IgD-negative memory B cell (primary cell): ENCODE measurements at regions not wholly inside any gene's neighbourhood (a gene's known extent, or its start where the extent isn't known, plus 50 kb on each side); places are given as distances from the start of the nearest gene placed in this dataset.

ENCODE experiments used
- H3K27ac Mint-ChIP-seq, 3 donors: one replicate each; pipeline ENCODE4 v1.8.0; 2020 to 2022; ENCODE audit warnings: mild to moderate bottlenecking in 3 of 3, mixed read lengths in 3 of 3, moderate library complexity in 1 of 3
- H3K27me3 Mint-ChIP-seq: one replicate; pipeline ENCODE4 v1.8.0; 2021; ENCODE audit warnings: mixed read lengths
- H3K36me3 Mint-ChIP-seq: one replicate; pipeline ENCODE4 v1.8.0; 2020; ENCODE audit warnings: mild to moderate bottlenecking, mixed read lengths
- H3K4me1 Mint-ChIP-seq, 3 donors: one replicate each; pipeline ENCODE4 v1.8.0; 2020 to 2022; ENCODE audit warnings: mixed read lengths in 3 of 3, mild to moderate bottlenecking in 1 of 3
- H3K4me3 Mint-ChIP-seq, 4 donors: one replicate each; pipeline ENCODE4 v1.8.0; 2020 to 2022; ENCODE audit warnings: mild to moderate bottlenecking in 4 of 4, mixed read lengths in 4 of 4, moderate library complexity in 3 of 4
- H3K9me3 Mint-ChIP-seq, 3 donors: one replicate each; pipeline ENCODE4 v1.8.0; 2020 to 2021; ENCODE audit warnings: mixed read lengths in 3 of 3, mild to moderate bottlenecking in 1 of 3

DNA sequence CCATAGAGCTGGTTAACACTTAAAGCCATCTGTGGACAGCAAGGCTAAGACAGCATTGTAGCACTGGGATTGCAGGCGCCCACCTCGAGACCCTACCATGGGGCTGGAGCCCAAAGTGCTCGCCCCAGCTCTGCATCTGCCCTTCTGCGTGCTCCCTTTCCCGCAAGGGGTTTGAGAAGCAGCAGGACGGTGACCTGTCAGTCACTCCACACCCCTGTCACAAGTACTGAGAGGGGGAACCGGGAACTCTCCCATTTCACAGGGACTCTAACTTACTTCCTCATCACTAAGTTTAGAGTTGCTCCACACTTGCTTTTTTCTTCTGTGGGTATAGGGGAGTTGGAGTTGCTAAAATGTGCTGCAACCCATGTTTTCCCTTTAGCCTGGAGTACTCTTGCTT is 273.2 kb downstream of the SMARCA2 start:
- H3K27me3 Mint-ChIP-seq = peaks cover 13% of the 10 kb centered on the region
- H3K36me3 Mint-ChIP-seq = no peaks in the 10 kb centered on the region
- H3K9me3 Mint-ChIP-seq = no peaks in the 10 kb centered on the region
- no peak overlapping the region for H3K4me3 Mint-ChIP-seq
- H3K4me1 Mint-ChIP-seq = peaks cover 0 to 3% (median 0%) of the 10 kb centered on the region in 3 donors
- H3K27ac Mint-ChIP-seq = no peak overlapping the region

DNA sequence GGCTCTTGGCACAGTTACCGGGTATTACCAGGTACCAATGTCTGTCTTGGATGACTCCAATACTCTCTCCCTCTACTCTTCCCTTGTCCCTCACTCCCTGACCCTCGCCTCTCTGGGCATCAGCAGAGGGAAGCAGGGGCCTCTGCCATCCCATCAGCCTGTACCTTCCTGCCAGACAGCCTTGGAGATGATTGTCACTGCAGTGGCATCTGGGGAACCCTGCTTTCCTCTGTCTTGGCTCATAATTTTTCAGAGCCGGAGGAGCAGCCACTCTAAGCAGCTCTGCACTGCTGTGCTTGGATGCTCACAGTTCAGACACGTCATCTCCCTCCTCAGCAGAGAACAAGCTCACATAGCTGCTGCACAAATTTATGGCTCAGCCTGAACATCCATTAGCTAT is 274.1 kb downstream of the SMARCA2 start:
- no peaks in the 10 kb centered on the region for H3K36me3 Mint-ChIP-seq
- peaks cover 13% of the 10 kb centered on the region for H3K27me3 Mint-ChIP-seq
- peaks cover 0 to 3% (median 0%) of the 10 kb centered on the region in 3 donors for H3K4me1 Mint-ChIP-seq
- H3K27ac Mint-ChIP-seq = no peak overlapping the region
- no peaks in the 10 kb centered on the region for H3K9me3 Mint-ChIP-seq
- no peak overlapping the region for H3K4me3 Mint-ChIP-seq

DNA sequence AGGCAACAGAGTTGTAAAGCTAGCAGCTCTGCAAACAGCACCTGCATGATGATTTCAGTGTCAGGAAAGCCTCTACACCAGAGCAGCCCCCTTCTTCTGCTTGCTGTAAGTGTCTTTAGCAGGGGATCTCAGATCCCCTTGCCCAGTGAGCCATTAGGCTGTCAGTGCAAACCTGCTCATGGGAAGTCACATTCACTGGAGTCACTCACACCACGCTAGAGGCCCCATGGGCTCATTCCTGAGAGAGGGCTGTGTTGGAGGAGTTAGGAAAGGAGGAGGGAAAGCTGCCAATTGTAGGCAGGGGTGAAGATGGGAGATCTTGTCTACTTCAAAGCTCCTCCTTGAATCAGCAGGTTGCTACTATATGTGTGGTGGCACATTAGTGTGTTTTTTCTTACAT is 275.2 kb downstream of the SMARCA2 start:
- H3K4me1 Mint-ChIP-seq = peaks cover 0 to 3% (median 0%) of the 10 kb centered on the region in 3 donors
- no peaks in the 10 kb centered on the region for H3K36me3 Mint-ChIP-seq
- no peak overlapping the region for H3K27ac Mint-ChIP-seq
- H3K27me3 Mint-ChIP-seq = peaks cover 15% of the 10 kb centered on the region
- H3K4me3 Mint-ChIP-seq = no peak overlapping the region
- H3K9me3 Mint-ChIP-seq = no peaks in the 10 kb centered on the region

DNA sequence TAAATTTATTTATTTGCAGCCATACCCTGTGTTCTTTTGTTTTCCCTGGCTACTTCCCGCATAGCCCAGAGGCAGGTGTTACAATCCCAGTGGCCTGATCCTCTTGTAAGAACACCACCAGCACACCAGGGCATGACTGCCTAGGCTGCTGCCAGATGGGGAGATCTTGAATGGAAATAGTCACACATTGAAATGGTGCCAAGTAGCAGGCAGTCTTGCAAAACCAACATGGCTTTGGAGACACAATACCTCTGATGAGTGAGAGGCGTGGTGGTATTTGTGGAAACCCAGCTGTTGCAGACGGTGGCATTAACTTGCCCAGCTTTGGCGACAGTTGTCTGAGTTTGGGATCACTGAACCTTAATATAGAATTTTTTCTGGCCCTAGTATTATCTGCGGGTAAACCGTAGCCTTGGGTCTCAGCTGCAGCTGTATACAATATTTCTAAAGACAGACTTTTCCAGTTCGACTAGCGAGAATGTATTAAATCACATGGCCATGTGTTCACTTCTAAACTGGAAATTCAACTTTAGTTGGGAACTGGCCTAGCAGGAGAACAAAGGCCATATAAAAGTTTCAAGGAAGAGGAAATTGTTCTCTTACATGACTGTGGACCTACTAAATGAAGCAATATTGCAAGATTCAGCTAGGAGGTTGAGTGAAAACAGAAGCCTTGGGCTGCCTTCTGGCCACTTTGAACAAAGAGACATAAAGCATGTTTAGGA is 277.0 kb downstream of the SMARCA2 start:
- Mint-ChIP-seq H3K4me3 (no peak overlapping the region), H3K27ac (no peak overlapping the region), H3K36me3 (no peaks in the 10 kb centered on the region), H3K4me1 (no peaks in the 10 kb centered on the region), H3K9me3 (no peaks in the 10 kb centered on the region), H3K27me3 (peaks cover 13% of the 10 kb centered on the region)

DNA sequence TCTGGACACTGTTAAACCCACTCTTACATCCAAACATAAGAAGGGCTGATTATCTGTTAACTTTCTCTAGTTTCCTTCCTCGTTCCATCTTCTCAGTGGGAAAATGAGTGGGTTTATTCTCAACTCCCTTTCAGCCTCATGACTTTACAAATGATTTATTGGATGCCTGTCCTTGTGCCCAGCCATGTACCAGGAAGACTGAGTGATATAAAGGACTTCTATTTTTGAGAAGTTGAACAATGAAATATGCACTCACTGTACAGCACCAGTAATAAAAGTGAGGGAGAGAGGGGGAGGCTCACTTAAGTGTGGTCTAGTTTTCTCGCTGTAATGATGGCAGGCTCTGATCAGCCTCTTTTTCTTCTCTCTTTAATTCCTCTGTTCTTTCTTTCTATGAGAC is 277.6 kb downstream of the SMARCA2 start:
- no peak overlapping the region for H3K4me3 Mint-ChIP-seq
- H3K36me3 Mint-ChIP-seq = no peaks in the 10 kb centered on the region
- no peak overlapping the region for H3K27ac Mint-ChIP-seq
- H3K4me1 Mint-ChIP-seq = no peaks in the 10 kb centered on the region
- H3K27me3 Mint-ChIP-seq = peaks cover 13% of the 10 kb centered on the region
- H3K9me3 Mint-ChIP-seq = peaks cover 0 to 3% (median 2%) of the 10 kb centered on the region in 3 donors

DNA sequence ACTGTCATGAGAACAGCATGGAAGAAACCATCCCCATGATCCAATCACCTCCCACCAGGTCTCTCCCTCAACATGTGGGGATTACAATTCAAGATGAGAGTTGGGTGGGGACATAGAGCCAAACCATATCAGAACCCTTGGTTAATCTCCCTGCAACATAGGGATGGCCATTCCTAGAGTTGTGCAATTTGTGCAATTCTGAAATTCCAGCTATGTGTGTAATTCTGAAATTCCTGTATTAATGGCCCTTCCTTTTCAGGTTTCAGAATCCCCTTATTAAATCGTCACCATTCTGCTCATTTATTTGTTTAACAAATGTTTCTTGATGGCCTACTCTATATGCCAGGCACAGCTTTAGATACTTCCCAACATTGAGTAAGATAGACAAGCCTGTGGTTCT is 282.6 kb downstream of the SMARCA2 start:
- peaks cover 1% of the 10 kb centered on the region for H3K36me3 Mint-ChIP-seq
- H3K4me1 Mint-ChIP-seq = peaks cover 0 to 2% (median 0%) of the 10 kb centered on the region in 3 donors
- peaks cover 5 to 9% (median 7%) of the 10 kb centered on the region in 3 donors for H3K9me3 Mint-ChIP-seq
- peaks cover 7% of the 10 kb centered on the region for H3K27me3 Mint-ChIP-seq
- H3K4me3 Mint-ChIP-seq = no peak overlapping the region
- H3K27ac Mint-ChIP-seq = no peak overlapping the region

DNA sequence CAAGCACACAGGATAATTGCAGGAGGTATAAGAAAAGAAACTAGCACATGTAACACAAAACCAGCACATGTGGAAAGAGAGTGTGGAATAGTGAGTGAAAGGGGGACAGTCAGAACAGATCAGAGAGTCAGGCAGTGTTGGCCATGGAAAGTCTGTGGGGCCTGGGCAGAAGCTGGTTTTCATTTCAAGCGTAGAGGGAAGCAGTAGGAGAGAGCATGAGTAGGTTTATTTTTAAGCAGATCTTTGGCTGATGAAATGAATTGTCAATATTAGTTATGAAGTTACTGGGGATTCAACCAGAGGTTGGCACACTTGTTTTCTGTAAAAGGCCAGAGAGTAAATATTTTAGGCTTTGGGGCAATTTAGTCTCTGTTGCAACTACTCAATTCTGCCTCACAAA is 283.1 kb downstream of the SMARCA2 start:
- no peak overlapping the region for H3K4me3 Mint-ChIP-seq
- H3K9me3 Mint-ChIP-seq = peaks cover 5 to 9% (median 7%) of the 10 kb centered on the region in 3 donors
- no peak overlapping the region for H3K27ac Mint-ChIP-seq
- H3K36me3 Mint-ChIP-seq = peaks cover 1% of the 10 kb centered on the region
- peaks cover 4% of the 10 kb centered on the region for H3K27me3 Mint-ChIP-seq
- peaks cover 0 to 2% (median 0%) of the 10 kb centered on the region in 3 donors for H3K4me1 Mint-ChIP-seq

DNA sequence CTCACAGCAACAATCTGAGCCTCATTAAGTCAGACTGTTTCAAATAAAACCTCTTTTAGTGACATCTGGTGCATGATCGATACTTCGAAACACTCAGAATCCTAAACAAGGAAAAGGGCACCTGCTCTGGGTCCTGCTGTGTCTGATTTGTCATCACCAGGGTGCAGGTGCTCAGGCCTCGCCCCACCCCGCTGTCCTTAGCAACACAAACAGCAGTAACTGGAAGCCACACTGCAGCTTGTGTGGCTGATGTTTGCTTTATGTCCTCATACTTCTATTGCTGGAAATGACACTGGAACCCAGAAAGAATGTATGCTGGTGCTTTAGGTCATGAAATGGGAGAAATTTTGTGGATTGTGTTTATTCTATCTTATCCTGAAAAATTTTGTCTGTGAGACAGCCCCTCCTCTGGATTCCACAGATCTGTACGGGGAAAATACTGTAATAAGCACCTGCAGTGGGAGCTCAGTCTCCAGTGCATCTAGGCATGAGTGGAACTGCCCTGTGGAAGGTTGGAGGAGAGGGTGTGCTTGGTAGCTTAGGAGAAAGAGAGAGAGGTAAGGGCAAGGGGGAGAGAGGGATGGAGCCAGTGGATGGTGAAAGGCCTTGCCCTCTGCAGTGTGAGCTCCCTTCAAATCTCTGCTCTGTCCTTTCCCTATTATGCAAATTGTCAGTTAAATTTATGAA is 284.2 kb downstream of the SMARCA2 start:
- Mint-ChIP-seq H3K9me3 (peaks cover 5 to 9% (median 7%) of the 10 kb centered on the region in 3 donors), H3K4me3 (no peak overlapping the region), H3K27ac (no peak overlapping the region), H3K4me1 (peaks cover 0 to 2% (median 0%) of the 10 kb centered on the region in 3 donors), H3K36me3 (peaks cover 1% of the 10 kb centered on the region), H3K27me3 (peaks cover 4% of the 10 kb centered on the region)

DNA sequence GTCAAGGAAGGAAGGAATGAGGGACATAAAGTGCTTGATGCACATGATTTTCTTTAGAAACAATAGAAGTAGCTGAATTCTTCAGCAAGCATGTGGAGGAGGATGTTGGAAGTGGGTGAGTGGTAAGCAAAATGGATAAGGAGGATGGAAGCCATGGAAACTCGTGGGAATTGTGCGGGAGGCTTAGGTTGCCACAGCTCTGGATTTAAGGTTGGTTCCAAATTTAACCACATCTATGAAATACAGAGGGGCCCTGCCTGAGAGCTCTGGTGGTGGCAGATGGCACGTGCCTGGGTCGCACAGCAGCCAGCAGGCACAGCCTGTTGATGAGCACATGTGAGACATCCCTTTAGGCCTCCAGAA is 284.7 kb downstream of the SMARCA2 start:
- no peak overlapping the region for H3K4me3 Mint-ChIP-seq
- peaks cover 1% of the 10 kb centered on the region for H3K36me3 Mint-ChIP-seq
- H3K4me1 Mint-ChIP-seq = peaks cover 0 to 2% (median 0%) of the 10 kb centered on the region in 3 donors

DNA sequence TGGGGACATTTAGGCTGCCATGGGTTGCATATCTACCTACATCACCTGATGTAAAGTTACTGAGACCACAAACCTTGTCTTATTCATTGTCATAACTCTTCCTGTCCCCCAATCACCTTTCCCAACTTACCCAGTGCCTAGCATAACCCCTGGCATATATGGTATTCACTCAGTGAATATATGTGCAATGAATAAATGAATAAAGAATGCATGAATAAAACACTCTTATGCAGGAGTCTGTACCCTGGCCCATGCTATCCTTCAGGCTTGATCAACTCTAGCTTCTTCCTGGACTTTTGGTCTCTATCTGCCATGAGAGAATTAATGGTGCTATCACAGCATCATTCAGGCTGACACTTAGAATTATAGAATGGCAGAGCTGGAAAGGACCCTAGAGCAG is 285.2 kb downstream of the SMARCA2 start:
- Mint-ChIP-seq H3K9me3 (peaks cover 5 to 9% (median 7%) of the 10 kb centered on the region in 3 donors), H3K4me1 (peaks cover 0 to 2% (median 0%) of the 10 kb centered on the region in 3 donors), H3K27ac (no peak overlapping the region), H3K27me3 (peaks cover 2% of the 10 kb centered on the region), H3K4me3 (no peak overlapping the region), H3K36me3 (peaks cover 1% of the 10 kb centered on the region)

More for the DNA sequence above, 284.7 kb downstream of the SMARCA2 start:
- Mint-ChIP-seq H3K9me3 (peaks cover 5 to 9% (median 7%) of the 10 kb centered on the region in 3 donors), H3K27me3 (peaks cover 4% of the 10 kb centered on the region), H3K27ac (no peak overlapping the region)

DNA sequence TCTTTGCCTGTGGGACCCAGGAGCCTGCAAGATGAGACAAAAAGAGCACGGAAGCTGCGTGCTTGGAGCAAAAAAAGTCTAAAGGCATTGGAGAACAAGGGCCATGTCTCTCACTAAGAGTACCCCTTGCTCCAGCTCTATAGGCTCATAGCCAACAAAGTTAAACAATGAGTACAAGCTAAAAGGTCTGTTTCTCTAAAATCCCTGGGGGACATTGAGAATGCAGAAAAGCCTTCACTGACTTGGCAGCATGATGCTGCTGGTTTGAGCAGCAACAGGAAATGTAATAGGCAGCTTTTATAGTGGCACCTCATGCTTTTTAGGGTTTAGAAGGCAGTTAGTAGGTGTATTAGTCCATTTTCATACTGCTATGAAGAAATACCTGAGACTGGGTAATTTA is 287.5 kb downstream of the SMARCA2 start:
- H3K36me3 Mint-ChIP-seq = peaks cover 1% of the 10 kb centered on the region
- peaks cover 0 to 2% (median 0%) of the 10 kb centered on the region in 3 donors for H3K4me1 Mint-ChIP-seq
- peaks cover 2 to 9% (median 5%) of the 10 kb centered on the region in 3 donors for H3K9me3 Mint-ChIP-seq
- H3K4me3 Mint-ChIP-seq = no peak overlapping the region
- H3K27ac Mint-ChIP-seq = no peak overlapping the region
- peaks cover 2% of the 10 kb centered on the region for H3K27me3 Mint-ChIP-seq

DNA sequence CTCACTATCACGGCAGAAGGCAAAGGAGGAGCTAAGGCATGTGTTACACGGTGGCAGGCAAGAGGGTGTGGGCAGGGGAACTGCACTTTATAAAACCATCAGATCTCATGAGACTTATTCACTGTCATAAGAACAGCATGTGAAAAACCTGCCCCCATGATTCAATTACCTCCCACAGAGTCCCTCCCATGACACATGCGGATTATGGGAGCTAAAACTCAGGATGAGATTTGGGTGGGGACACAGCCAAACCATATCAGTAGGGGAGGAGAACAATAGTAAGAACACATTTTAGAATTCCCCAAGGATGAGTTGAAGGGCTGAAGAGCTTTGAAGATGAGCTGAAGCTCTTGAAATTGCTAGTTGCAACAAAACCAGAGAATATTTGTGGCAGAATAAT is 287.9 kb downstream of the SMARCA2 start:
- Mint-ChIP-seq H3K27ac (no peak overlapping the region), H3K4me3 (no peak overlapping the region), H3K27me3 (peaks cover 2% of the 10 kb centered on the region), H3K4me1 (peaks cover 0 to 2% (median 0%) of the 10 kb centered on the region in 3 donors), H3K9me3 (peaks cover 2 to 9% (median 4%) of the 10 kb centered on the region in 3 donors), H3K36me3 (peaks cover 1% of the 10 kb centered on the region)

DNA sequence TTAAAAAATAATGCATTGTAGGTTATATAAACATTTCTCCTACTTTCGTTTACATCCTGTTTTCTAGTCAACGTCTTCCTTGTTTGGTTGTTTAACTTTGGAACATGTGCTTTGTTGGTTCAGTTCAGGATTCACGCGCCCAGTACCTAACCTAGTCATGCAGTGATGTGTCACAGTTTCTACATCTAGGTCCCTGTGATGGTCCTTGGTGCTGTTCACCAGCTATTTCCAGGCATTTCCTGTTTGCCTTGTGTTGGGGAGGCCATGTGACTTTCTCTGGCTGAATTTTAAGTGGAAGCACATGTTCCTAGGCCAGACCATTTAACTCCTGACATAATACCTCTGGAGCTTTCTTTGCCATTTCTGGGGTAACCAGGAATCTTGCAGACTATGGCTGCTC is 292.3 kb downstream of the SMARCA2 start:
- H3K4me3 Mint-ChIP-seq = no peak overlapping the region

DNA sequence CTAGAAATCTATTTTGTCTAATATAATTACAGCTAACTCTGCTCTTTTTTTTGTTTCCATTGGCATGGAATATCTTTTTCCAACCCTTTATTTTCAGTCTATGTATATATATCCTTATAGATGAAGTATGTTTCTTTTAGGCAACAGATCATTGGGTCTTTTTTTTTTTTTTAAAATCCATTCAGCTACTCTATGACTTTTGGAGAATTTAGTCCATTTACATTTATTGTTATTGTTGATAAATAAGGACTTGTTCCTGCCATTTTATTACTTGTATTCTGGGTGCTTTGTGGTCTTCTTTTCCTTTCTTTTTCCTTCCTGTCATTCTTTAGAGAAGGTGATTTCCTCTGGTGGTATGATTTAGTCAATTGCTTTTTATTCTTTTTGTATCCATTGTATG is 296.8 kb downstream of the SMARCA2 start:
- H3K4me1 Mint-ChIP-seq = no peaks in the 10 kb centered on the region
- peaks cover 10 to 46% (median 14%) of the 10 kb centered on the region in 3 donors for H3K9me3 Mint-ChIP-seq

More for the DNA sequence above, 292.3 kb downstream of the SMARCA2 start:
- H3K36me3 Mint-ChIP-seq = peaks cover 2% of the 10 kb centered on the region
- peaks cover 4 to 21% (median 5%) of the 10 kb centered on the region in 3 donors for H3K9me3 Mint-ChIP-seq
- H3K27ac Mint-ChIP-seq = no peak overlapping the region
- no peaks in the 10 kb centered on the region for H3K27me3 Mint-ChIP-seq
- no peaks in the 10 kb centered on the region for H3K4me1 Mint-ChIP-seq

DNA sequence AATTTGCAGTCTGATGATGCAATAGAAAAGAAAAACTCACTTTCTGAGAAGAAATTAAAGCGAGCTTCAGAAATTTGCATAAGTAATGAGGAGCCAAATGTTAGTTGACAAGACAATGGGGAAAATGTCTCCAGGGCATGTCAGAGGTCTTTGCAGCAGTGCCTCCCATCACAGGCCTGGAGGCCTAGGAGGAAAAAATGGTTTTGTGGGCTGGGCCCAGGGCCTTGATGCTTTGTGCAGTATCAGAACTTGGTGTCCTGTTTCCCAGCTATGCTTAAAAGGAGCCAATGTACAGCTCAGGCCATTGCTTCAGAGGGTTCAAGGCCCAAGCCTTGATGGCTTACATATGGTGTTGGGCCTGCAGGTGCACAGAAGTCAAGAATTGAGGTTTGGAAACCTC is 298.4 kb downstream of the SMARCA2 start:
- H3K36me3 Mint-ChIP-seq = peaks cover 2% of the 10 kb centered on the region
- peaks cover 10 to 46% (median 14%) of the 10 kb centered on the region in 3 donors for H3K9me3 Mint-ChIP-seq
- no peak overlapping the region for H3K27ac Mint-ChIP-seq
- H3K4me1 Mint-ChIP-seq = no peaks in the 10 kb centered on the region
- H3K27me3 Mint-ChIP-seq = no peaks in the 10 kb centered on the region
- no peak overlapping the region for H3K4me3 Mint-ChIP-seq

More for the DNA sequence above, 296.8 kb downstream of the SMARCA2 start:
- Mint-ChIP-seq H3K27me3 (no peaks in the 10 kb centered on the region), H3K4me3 (no peak overlapping the region), H3K27ac (no peak overlapping the region), H3K36me3 (peaks cover 2% of the 10 kb centered on the region)
